K562 (cell line): ENCODE measurements at regions not wholly inside any gene's neighbourhood (a gene's known extent, or its start where the extent isn't known, plus 50 kb on each side); places are given as distances from the start of the nearest gene placed in this dataset.
"Not testable (repeated sequence)": the region's sequence is repeated elsewhere in the genome, so short reads cannot be mapped to it uniquely, and the experiment has no call there.

Source experiments
- BMI1 ChIP-seq: fragments of 150-350 bp; IDR thresholded peaks from 2 replicates; pipeline ENCODE4 v1.6.1; 2014; ENCODE audit warnings: low read length
- CBX3 ChIP-seq, 2 experiments: IDR thresholded peaks; 1 replicate in 1 of 2; 2 replicates in 1 of 2; pipeline ENCODE4 v1.6.1; 2012; ENCODE audit warnings: inconsistent platforms in 2 of 2, low read length in 2 of 2, borderline replicate concordance in 1 of 2, control low read depth in 1 of 2
- CEBPB ChIP-seq: fragments of 450-650 bp; IDR thresholded peaks from 2 replicates; pipeline ENCODE4 v1.6.1; 2016; ENCODE audit warnings: missing genetic modification characterization, missing compliant biosample characterization
- CEBPZ ChIP-seq: fragments of 150-350 bp; IDR thresholded peaks from 2 replicates; pipeline ENCODE4 v1.6.1; 2014; ENCODE audit warnings: low read depth, mild to moderate bottlenecking, low read length, borderline replicate concordance
- CTCF ChIP-seq, 3 experiments: IDR thresholded peaks in 2 of 3; conservative IDR thresholded peaks in 1 of 3; 2 replicates each; pipeline ENCODE4 v1.5.1; 2011 to 2012; ENCODE audit warnings: low read length in 3 of 3, mild to moderate bottlenecking in 3 of 3, control low read depth in 2 of 3, improper control_type of control experiment in 1 of 3, inconsistent platforms in 1 of 3, low read depth in 1 of 3, mixed read lengths in 1 of 3, moderate library complexity in 1 of 3; ENCODE audit not compliant: insufficient read depth in 2 of 3
- E2F1 ChIP-seq: sonication (generic); formaldehyde crosslinking; IDR thresholded peaks from 2 replicates; pipeline ENCODE4 v1.8.1; 2023; ENCODE audit warnings: mild to moderate bottlenecking, missing genetic modification reagents, moderate library complexity
- EZH2 ChIP-seq: IDR thresholded peaks from 2 replicates; pipeline ENCODE4 v1.6.1; 2012; ENCODE audit warnings: low read depth, mild to moderate bottlenecking, inconsistent platforms, low read length, borderline replicate concordance
- MLX ChIP-seq, 2 experiments: fragments of 450-650 bp in 1 of 2; sonication (generic) in 1 of 2; formaldehyde crosslinking; conservative IDR thresholded peaks; 2 replicates each; pipeline versions ENCODE4 v1.4.0 to v1.8.1; 2020 to 2022; ENCODE audit warnings: mild to moderate bottlenecking in 1 of 2, missing genetic modification reagents in 1 of 2
- NFRKB ChIP-seq: fragments of 450-650 bp; IDR thresholded peaks from 2 replicates; pipeline ENCODE4 v1.6.1; 2016; ENCODE audit warnings: low read depth
- REST ChIP-seq, 2 experiments: fragments of 450-650 bp; formaldehyde crosslinking in 1 of 2; IDR thresholded peaks; 2 replicates each; pipeline versions ENCODE4 v1.4.0 to v1.6.1; 2014 to 2020; ENCODE audit warnings: mild to moderate bottlenecking in 2 of 2, borderline replicate concordance in 1 of 2, low read depth in 1 of 2

GRCh38 chr10:9347933-9348332 is 1293.4 kb downstream of the GATA3 start:
- not testable (repeated sequence) for TF ChIP-seq CEBPB (tag); E2F1 (CRISPR knock-in tag); MLX (CRISPR knock-in tag; conservative IDR thresholded peaks at IDR 0.05); CTCF (IDR thresholded peaks at IDR 0.05 in 2 of 3, conservative IDR thresholded peaks at IDR 0.05 in 1 of 3; ENCODE audit: insufficient read depth in 2 of 3, low read depth in 1 of 3, low read length in 3 of 3); EZH2; REST (IDR thresholded peaks at IDR 0.05; ENCODE audit: borderline replicate concordance); REST (CRISPR knock-in tag; IDR thresholded peaks at IDR 0.05; ENCODE audit: low read depth); CEBPZ; NFRKB; CBX3 (IDR thresholded peaks at IDR 0.05; ENCODE audit: borderline replicate concordance in 1 of 2, low read length in 2 of 2); BMI1
